ENCODE measurements at regions not wholly inside any gene's neighbourhood (a gene's known extent, or its start where the extent isn't known, plus 50 kb on each side); places are given as distances from the start of the nearest gene placed in this dataset.
"Not testable (repeated sequence)": the region's sequence is repeated elsewhere in the genome, so short reads cannot be mapped to it uniquely, and the experiment has no call there.

GRCh38 chr12:17214929-17215328 is 609.0 kb upstream of the LMO3 start:
- no peak for DNase-seq

DNA sequence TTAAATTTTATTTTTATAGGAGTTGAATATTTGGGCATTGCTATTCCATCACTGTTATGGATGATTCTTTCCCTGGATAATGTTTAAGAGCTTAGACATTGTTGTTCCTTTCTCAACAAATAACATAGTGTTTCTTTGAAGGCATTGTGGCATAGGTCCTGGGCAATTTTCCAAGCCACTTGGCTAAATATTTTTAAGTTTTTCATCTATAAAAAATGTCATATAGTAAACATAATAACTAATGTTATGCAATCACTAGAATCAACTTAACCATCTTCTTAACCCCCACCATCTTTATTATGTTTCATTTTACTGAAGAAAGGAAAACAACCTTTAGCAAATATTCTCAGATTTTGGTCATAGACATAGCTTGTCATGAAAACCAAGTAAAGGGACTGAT is 600.6 kb upstream of the LMO3 start:
- DNase-seq = no peak

DNA sequence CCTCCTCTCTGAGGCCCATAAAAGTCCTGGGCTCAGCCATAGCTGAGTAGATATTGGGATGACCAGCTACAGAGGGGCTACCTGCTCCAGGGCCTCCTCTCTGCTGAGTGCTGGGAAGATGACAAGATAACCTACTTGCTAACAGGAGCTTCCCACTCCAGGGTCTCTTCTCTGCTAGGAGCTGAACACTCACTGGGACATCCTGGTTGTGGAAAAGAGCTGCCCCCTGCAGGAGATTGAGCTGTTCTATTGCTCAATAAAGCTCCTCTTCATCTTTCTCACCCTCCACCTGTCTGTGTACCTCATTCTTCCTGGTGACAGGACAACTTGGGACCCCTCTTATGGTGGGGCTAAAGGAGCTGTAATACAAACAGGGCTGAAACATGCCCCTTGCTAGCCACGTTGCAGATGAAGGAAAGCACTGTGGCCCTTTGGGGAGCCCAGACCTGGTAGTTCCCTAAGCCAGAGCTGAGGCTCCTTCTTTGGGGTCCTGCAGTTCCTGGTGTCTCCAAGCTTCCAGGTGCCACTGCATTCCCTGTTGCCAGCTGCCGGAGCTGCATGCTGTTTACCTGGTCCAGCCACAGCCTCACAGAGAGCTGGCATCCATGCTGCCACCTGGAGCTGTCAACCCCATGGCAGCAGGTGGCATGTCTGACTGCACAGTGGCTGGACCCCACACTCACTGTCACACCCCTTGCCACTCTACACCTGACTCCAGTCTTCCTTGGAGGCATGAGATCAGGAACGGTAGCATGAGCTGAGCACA is 598.5 kb upstream of the LMO3 start:
- no peak for DNase-seq

DNA sequence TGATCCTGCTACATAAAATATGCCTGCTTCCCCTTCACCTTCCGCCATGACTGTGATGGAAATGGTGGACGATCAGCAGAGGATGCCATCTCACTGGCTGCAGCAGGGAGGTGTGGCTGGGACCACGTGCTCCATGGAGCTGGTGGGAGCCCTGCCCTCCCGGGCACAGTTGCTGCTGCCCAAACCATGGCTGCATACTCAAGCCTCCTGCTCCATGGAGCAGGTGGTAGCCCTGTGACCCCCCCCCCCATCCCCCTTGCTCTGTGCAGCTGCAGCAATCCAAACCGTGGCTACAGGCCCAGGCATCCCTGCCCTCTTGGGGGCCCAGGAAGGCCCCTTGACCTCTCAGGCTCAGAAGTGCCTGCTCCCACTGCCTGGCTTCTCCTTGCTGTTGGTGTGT is 597.5 kb upstream of the LMO3 start:
- no peak for DNase-seq

GRCh38 chr12:17197971-17198370 is 592.0 kb upstream of the LMO3 start:
- no peak for DNase-seq

GRCh38 chr12:17192721-17193120 is 586.8 kb upstream of the LMO3 start:
- DNase-seq = no peak

DNA sequence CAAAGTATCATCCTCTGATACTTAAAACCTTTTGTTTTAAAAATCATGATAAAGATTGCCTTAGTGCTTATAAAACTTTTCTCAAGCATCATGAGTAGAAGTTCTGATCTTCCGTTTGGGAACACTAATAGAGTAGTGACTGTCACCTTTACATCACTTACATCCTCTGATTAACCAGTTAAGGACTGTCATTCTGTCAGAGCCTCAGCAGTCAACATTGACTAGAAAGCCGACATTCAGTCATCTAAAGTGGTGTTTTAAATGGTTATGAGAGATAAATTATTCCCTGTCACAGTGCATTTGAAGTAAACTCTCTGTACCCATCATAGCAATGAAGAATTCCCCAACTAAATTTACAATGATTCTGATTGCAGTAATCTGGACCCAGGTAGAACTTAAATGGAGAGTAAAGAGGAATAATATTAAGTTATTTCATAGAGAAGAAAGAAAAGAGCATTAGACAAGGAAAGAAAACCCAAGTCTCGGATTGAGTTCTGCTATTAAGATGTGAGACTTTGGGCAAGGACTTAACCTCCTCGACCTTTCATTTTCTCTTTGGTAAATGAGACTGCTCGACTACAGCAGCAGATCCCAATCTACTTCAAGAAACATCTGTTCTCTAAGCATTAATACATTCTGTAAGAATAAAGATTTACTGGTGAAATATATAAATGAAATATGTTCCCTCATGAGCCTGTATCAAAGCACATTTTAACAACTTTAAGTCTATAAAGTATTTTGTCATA is 563.9 kb upstream of the LMO3 start:
- DNase-seq = no peak

DNA sequence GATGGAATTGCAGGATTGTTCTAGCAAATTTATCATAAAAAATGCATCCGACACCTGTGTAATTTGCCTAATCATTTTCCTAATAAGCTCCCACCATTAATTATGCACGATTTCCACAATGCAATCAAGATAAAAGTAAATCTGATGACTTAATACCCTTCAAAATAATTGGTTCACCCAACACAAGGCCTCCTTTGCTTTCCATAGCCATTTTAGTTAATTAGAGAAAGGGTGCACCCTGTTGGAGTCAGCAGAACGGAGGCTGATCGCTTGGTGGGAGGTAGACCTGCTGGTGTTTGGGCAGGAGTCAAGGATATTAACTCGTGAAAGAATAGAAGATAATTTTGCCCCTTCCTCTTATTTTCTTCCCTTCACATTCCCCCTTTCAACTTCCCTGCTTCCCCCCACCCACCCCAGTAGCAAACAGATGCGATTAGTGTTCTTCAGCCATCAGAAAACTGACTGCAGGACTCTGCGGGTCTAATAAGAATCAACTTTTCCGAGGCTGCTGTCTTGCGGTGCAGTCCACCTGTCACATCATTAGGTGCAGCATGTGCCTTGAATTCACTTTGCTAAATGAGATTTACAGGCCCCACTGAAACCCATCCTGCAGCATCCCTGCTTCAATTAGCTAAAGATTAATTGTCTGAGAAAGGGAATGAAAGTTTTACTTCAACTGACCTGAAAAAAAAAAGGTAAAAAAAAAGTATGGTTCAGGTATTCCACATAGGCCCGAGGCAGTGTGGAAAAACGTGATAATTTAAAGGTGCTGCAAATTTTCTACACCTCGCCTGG is 553.7 kb upstream of the LMO3 start:
- DNase-seq = no peak

DNA sequence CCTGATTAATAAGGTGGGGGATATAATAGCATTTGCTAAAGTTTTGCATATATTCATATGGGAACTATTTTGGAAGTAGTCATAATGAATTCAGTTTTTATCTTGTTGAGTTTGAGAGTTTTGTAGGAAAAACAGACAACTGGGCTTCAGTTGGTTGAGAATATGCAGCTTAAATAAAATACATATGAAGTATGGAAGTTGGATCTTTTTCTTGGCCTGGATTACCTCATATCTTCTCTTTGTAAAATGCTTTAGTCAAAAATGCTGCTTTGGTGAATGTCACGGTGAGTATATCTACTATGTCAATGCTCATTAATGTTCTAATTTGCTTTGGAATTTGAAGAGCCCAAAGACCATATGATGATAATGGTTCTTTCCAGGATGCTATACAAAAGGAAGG is 552.2 kb upstream of the LMO3 start:
- DNase-seq = no peak

- DNase-seq = no peak
These were observed 546.0 kb upstream of the LMO3 start for GRCh38 chr12:17151917-17152316.

- DNase-seq = no peak
These were observed 542.7 kb upstream of the LMO3 start for GRCh38 chr12:17148706-17149105.

- DNase-seq = no peak
These were observed 536.9 kb upstream of the LMO3 start for GRCh38 chr12:17142856-17143255.

- DNase-seq = no peak
These were observed 534.0 kb upstream of the LMO3 start for GRCh38 chr12:17139931-17140330.

DNA sequence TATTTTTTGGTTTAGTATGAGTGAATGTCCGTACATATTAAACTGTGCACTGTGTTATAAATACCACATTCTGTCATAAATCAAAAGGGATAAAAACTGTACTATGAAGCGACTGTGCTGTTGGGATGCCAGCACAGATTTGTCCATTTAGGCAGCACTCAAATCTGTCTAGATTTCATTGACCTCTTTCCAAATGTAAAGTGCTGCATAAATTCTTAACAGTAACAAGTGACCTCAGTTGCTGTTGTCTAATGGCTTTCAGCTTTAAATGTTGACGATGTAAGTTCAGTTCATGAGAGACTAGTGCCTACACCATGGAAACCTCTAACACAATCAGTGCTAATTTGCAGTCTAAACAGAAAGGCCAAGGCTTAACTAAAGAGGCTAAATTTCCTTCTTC is 531.4 kb upstream of the LMO3 start:
- no peak for DNase-seq

DNA sequence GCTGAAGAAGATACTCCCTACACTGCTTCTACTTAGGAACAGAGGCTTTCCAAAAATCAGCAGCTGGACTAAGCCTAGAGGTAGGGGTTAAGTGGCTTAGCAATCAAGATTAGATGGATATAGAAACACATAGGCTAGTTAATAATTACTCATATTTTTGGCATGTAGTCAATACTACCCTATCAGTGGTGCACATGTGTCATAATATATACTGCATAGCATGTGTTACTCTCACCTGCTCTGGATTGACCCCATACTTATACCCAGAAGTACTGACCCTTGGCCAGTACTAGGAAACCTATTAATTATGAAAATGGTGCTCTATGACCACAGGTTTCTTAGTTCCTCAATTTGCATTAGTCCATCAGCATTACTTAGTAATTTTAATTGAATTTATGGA is 528.4 kb upstream of the LMO3 start:
- no peak for DNase-seq

DNA sequence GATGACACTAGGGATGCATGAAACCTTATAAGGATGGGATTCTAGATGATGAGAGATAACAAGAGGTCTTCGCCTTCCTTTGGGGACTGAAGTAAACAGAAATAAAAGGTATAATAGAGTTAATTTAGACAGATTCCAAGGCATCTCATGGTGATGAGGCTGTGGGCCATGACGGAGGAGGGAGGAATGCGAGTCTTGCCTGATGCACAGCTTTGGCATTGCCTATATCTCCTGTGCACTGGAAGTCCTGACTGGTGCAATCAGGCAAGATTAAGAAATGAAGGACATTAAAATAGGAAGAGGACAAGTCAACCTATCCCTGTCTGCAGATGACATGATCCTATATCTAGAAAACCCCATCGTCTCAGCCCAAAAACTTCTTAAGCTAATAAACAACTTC is 526.4 kb upstream of the LMO3 start:
- DNase-seq = no peak

GRCh38 chr12:17116538-17116937 is 510.6 kb upstream of the LMO3 start:
- DNase-seq = not testable (repeated sequence)

GRCh38 chr12:17110316-17110715 is 504.4 kb upstream of the LMO3 start:
- DNase-seq = no peak

- DNase-seq = no peak
These were observed 503.0 kb upstream of the LMO3 start for GRCh38 chr12:17108877-17109541.

- DNase-seq = no peak
These were observed 498.8 kb upstream of the LMO3 start for GRCh38 chr12:17104801-17105200.

GRCh38 chr12:17097674-17098073 is 491.7 kb upstream of the LMO3 start:
- no peak for DNase-seq

GRCh38 chr12:17084831-17085230 is 478.9 kb upstream of the LMO3 start:
- no peak for DNase-seq

- no peak for DNase-seq
These were observed 473.4 kb upstream of the LMO3 start for GRCh38 chr12:17079251-17079909.
